ENCODE measurements at regions not wholly inside any gene's neighbourhood (a gene's known extent, or its start where the extent isn't known, plus 50 kb on each side); places are given as distances from the start of the nearest gene placed in this dataset.

DNA sequence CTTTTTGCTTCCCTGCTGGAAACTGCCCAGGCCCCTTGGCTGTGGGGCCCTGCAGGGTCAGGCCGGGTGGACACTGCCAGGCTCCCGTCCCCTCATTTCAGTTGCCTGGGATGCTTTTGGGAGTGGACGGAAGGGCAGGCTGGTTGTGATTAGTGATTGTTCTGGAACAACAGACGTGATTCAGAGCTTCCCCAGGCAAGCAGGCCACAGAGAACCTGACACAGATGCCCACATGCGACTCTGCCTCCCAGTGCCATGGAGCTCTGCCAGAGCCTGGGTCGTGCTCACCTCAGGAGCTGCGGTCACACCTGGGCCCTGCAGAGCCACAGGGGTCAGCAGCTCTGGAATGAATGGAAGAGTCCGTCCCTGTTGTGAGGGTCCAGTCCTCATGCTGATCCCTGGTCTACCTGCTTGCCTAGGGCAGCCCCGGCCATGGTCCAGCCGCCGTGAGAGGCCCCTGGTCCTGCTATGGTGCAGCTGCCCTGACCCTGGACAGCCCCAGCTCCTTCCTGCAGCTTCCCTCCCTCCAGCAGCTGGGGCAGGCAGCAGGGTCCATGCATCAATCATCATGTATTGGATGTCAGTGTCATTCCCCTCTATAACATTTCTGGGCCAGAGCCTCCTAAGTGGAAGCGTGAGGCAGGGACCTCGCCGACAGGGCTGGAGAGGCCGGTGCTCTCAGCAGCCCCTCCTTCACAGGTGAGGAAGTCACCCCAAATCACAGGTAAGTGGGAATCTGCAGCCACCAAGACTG is 518.6 kb upstream of the MYT1L start:
- Histone ChIP-seq H3K4me3 (no peak overlapping the region), H3K4me1 (peaks cover 0 to 12% (median 10%) of the 10 kb centered on the region in 4 donors), H3K27me3 (peaks cover 0 to 12% (median 0%) of the 10 kb centered on the region in 4 donors), H3K9me3 (no peaks in the 10 kb centered on the region), H3K27ac (replicated peaks in 1 of 4) (no peak overlapping the region), H3K36me3 (no peaks in the 10 kb centered on the region)
- TF ChIP-seq POLR2A (IDR thresholded peaks at IDR 0.05; ENCODE audit: low read depth), result no peak
- TF ChIP-seq EP300 (IDR thresholded peaks at IDR 0.05), result no peak
- TF ChIP-seq, protein P1, sequence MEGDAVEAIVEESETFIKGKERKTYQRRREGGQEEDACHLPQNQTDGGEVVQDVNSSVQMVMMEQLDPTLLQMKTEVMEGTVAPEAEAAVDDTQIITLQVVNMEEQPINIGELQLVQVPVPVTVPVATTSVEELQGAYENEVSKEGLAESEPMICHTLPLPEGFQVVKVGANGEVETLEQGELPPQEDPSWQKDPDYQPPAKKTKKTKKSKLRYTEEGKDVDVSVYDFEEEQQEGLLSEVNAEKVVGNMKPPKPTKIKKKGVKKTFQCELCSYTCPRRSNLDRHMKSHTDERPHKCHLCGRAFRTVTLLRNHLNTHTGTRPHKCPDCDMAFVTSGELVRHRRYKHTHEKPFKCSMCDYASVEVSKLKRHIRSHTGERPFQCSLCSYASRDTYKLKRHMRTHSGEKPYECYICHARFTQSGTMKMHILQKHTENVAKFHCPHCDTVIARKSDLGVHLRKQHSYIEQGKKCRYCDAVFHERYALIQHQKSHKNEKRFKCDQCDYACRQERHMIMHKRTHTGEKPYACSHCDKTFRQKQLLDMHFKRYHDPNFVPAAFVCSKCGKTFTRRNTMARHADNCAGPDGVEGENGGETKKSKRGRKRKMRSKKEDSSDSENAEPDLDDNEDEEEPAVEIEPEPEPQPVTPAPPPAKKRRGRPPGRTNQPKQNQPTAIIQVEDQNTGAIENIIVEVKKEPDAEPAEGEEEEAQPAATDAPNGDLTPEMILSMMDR (IDR thresholded peaks at IDR 0.05), result no peak
- no peak for TF ChIP-seq POLR2AphosphoS5 (IDR thresholded peaks at IDR 0.05)
- no peak for DNase-seq (ENCODE audit: extremely low spot score)
- 91% methylated on average over 7 of the region's 15 CpGs for WGBS
- intact Hi-C loops (cut with DNase I), result no loop called here

DNA sequence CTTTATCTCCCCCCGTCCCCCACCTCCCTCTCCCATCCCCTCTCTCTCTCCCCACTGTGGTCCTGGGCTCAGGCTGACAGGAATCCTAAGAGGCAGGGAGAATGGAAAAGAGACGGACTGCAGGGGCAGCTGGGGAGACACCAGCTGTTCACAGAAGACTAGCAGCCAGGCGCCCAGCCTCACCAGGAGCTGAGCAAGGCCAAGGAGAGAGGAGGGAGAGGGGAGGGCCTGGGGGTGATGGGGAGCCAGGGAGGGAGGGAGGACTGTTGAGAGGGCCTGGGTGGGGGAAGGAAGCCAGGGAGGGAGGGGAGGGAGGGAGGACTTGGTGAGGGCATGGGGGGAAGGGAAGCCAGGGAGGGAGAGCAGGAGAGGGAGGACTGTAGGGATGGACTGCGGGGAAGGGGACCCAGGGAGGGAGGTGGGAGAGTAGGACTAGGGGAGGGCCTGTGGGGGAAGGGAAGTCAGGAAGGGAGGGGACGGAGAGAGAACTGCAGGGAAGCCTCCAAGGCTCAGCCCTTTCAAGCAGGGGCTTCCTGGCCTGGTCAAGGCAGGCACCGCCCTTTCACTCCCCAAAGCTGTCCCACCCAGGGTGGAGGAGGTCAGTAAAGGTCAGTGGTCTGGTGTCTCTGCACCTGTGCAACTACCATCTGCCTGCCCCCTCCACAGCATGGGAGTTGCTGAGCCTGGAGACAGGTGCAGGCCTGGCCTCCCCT is 517.7 kb upstream of the MYT1L start:
- Histone ChIP-seq H3K27ac (replicated peaks in 1 of 4) (no peak overlapping the region), H3K27me3 (peaks cover 0 to 12% (median 0%) of the 10 kb centered on the region in 4 donors), H3K4me3 (no peak overlapping the region), H3K9me3 (no peaks in the 10 kb centered on the region), H3K36me3 (no peaks in the 10 kb centered on the region), H3K4me1 (peaks cover 0 to 12% (median 10%) of the 10 kb centered on the region in 4 donors)
- 65% methylated on average over 6 of the region's 6 CpGs for WGBS
- no peak for DNase-seq (ENCODE audit: extremely low spot score)
- intact Hi-C loops (cut with DNase I), result no loop called here
- TF ChIP-seq, protein P1 (IDR thresholded peaks at IDR 0.05), result no peak
- TF ChIP-seq POLR2A (IDR thresholded peaks at IDR 0.05; ENCODE audit: low read depth) (no peak), POLR2AphosphoS5 (IDR thresholded peaks at IDR 0.05) (no peak), EP300 (IDR thresholded peaks at IDR 0.05) (no peak)

DNA sequence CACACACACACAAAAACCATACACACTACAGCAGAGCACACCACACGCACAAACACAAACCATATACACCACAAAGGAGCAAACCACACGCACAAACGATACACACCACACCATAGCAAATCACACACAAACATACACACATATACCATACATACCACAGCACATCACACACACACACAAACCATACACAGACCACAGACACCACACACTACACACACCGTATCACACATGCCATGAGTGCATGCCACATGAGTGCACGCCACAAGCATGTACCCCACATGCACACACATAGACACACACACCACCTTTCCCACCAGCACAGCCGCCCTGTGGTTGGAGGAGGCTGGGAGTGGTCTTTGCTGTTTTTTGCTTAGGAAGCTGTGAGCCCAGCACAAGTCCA is 517.1 kb upstream of the MYT1L start:
- WGBS, result 91% methylated on average over 6 of the region's 6 CpGs
- no peak for TF ChIP-seq POLR2A (IDR thresholded peaks at IDR 0.05; ENCODE audit: low read depth)
- TF ChIP-seq EP300 (IDR thresholded peaks at IDR 0.05), result no peak
- TF ChIP-seq, protein P1 (IDR thresholded peaks at IDR 0.05), result no peak
- no peak for TF ChIP-seq POLR2AphosphoS5 (IDR thresholded peaks at IDR 0.05)
- no peaks in the 10 kb centered on the region for H3K36me3 ChIP-seq
- intact Hi-C loops (cut with DNase I), result no loop called here
- H3K27me3 ChIP-seq, result peaks cover 0 to 12% (median 0%) of the 10 kb centered on the region in 4 donors
- peaks cover 0 to 12% (median 10%) of the 10 kb centered on the region in 4 donors for H3K4me1 ChIP-seq
- H3K9me3 ChIP-seq, result no peaks in the 10 kb centered on the region
- no peak overlapping the region for H3K27ac ChIP-seq (replicated peaks in 1 of 4)
- DNase-seq (ENCODE audit: extremely low spot score), result no peak
- H3K4me3 ChIP-seq, result no peak overlapping the region

DNA sequence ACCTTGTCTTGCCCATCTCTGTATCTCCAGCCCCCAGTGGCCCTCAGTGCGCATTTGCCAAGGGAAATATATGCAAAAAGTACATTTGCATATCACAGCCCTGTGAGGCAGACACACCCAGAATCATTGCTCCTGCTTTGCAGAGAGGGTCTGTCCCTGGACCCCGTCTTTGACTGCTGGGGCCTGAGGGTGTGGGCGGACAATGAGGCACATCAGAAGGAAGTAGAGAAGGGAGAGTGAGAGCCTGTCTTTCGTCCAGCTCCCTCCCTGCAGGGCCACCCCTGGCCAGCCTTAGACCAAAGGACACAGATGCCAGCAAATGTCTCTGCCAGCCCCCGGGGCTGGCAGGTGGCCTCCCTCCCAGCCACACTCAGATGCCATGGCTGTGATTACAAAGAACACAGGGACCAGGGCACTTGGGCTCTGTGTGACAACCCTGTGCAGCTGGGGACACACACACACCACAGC is 516.2 kb upstream of the MYT1L start:
- no peak overlapping the region for H3K27ac ChIP-seq (replicated peaks in 1 of 4)

More for the DNA sequence above, 516.2 kb upstream of the MYT1L start:
- intact Hi-C loops (cut with DNase I), result no loop called here
- 71% methylated on average over 5 of the region's 5 CpGs for WGBS
- H3K4me3 ChIP-seq, result no peak overlapping the region
- no peak for TF ChIP-seq POLR2AphosphoS5 (IDR thresholded peaks at IDR 0.05)
- TF ChIP-seq, protein P1 (IDR thresholded peaks at IDR 0.05), result no peak
- TF ChIP-seq POLR2A (IDR thresholded peaks at IDR 0.05; ENCODE audit: low read depth), result no peak
- no peak for TF ChIP-seq EP300 (IDR thresholded peaks at IDR 0.05)
- peaks cover 0 to 12% (median 0%) of the 10 kb centered on the region in 4 donors for H3K27me3 ChIP-seq
- DNase-seq (ENCODE audit: extremely low spot score), result no peak
- H3K36me3 ChIP-seq, result no peaks in the 10 kb centered on the region
- no peaks in the 10 kb centered on the region for H3K9me3 ChIP-seq
- H3K4me1 ChIP-seq, result peaks cover 0 to 12% (median 10%) of the 10 kb centered on the region in 4 donors
